Pons (tissue), 1 donor: ENCODE measurements at regions not wholly inside any gene's neighbourhood (a gene's known extent, or its start where the extent isn't known, plus 50 kb on each side); places are given as distances from the start of the nearest gene placed in this dataset.

Experiments
- DNase-seq: peaks from one replicate; pipeline ENCODE4 v3.0.0-alpha.2; 2016; ENCODE audit warnings: low spot score

GRCh38 chr6:156410649-156411048 is 366.5 kb upstream of the ARID1B start:
- no peak for DNase-seq

- no peak for DNase-seq
These were observed 368.5 kb upstream of the ARID1B start for GRCh38 chr6:156408655-156409054.

GRCh38 chr6:156407334-156407733 is 369.8 kb upstream of the ARID1B start:
- no peak for DNase-seq

GRCh38 chr6:156406688-156407087 is 370.5 kb upstream of the ARID1B start:
- DNase-seq: no peak

- DNase-seq: no peak
These were observed 371.1 kb upstream of the ARID1B start for GRCh38 chr6:156406099-156406498.

- DNase-seq: no peak
These were observed 374.6 kb upstream of the ARID1B start for GRCh38 chr6:156402628-156403027.

GRCh38 chr6:156402227-156402626 is 375.0 kb upstream of the ARID1B start:
- DNase-seq: no peak

- no peak for DNase-seq
These were observed 376.7 kb upstream of the ARID1B start for GRCh38 chr6:156400487-156400886.

- DNase-seq: no peak
These were observed 378.2 kb upstream of the ARID1B start for GRCh38 chr6:156398966-156399365.

GRCh38 chr6:156398371-156398770 is 378.8 kb upstream of the ARID1B start:
- DNase-seq: no peak

- no peak for DNase-seq
These were observed 380.3 kb upstream of the ARID1B start for GRCh38 chr6:156396791-156397418.

- no peak for DNase-seq
These were observed 381.0 kb upstream of the ARID1B start for GRCh38 chr6:156396068-156396771.

- no peak for DNase-seq
These were observed 381.9 kb upstream of the ARID1B start for GRCh38 chr6:156395276-156395675.

- DNase-seq: no peak
These were observed 384.5 kb upstream of the ARID1B start for GRCh38 chr6:156392648-156393047.

GRCh38 chr6:156391977-156392376 is 385.2 kb upstream of the ARID1B start:
- no peak for DNase-seq

GRCh38 chr6:156391061-156391672 is 386.0 kb upstream of the ARID1B start:
- DNase-seq: no peak

- no peak for DNase-seq
These were observed 386.6 kb upstream of the ARID1B start for GRCh38 chr6:156390621-156391020.

GRCh38 chr6:156389296-156389695 is 387.9 kb upstream of the ARID1B start:
- no peak for DNase-seq

- DNase-seq: no peak
These were observed 389.7 kb upstream of the ARID1B start for GRCh38 chr6:156387472-156387871.

- DNase-seq: no peak
These were observed 394.1 kb upstream of the ARID1B start for GRCh38 chr6:156383059-156383458.

- DNase-seq: no peak
These were observed 397.5 kb upstream of the ARID1B start for GRCh38 chr6:156379392-156380289.

GRCh38 chr6:156378853-156379252 is 398.3 kb upstream of the ARID1B start:
- no peak for DNase-seq
